ENCODE measurements at regions not wholly inside any gene's neighbourhood (a gene's known extent, or its start where the extent isn't known, plus 50 kb on each side); places are given as distances from the start of the nearest gene placed in this dataset.
"Not testable (repeated sequence)": the region's sequence is repeated elsewhere in the genome, so short reads cannot be mapped to it uniquely, and the experiment has no call there.

- not testable (repeated sequence) for TF ChIP-seq POLR2A, POLR2AphosphoS5, CTCF (IDR thresholded peaks at IDR 0.05)
Measured at GRCh38 chr9:63327211-63327610, 1957.8 kb downstream of the FOXD4L5 start.

Measured in prostate gland (tissue), 2 donors.